Posterior cingulate gyrus (tissue), 11 donors: ENCODE measurements at regions not wholly inside any gene's neighbourhood (a gene's known extent, or its start where the extent isn't known, plus 50 kb on each side); places are given as distances from the start of the nearest gene placed in this dataset.
A peak's percentile ranks its signal among the peaks of the same experiment; 100 is the strongest.

Experiments used
- DNase-seq, 10 donors: peaks; one replicate each; pipeline versions ENCODE4 v3.0.0 to v3.0.0-alpha.2; 2020 to 2021; ENCODE audit warnings: mixed read lengths in 3 of 10
- intact Hi-C: fragments of 100-400 bp; cut with DNase I; formaldehyde crosslinking; loops from one replicate; pipeline ENCODE4 v1.15.1; 2023

DNA sequence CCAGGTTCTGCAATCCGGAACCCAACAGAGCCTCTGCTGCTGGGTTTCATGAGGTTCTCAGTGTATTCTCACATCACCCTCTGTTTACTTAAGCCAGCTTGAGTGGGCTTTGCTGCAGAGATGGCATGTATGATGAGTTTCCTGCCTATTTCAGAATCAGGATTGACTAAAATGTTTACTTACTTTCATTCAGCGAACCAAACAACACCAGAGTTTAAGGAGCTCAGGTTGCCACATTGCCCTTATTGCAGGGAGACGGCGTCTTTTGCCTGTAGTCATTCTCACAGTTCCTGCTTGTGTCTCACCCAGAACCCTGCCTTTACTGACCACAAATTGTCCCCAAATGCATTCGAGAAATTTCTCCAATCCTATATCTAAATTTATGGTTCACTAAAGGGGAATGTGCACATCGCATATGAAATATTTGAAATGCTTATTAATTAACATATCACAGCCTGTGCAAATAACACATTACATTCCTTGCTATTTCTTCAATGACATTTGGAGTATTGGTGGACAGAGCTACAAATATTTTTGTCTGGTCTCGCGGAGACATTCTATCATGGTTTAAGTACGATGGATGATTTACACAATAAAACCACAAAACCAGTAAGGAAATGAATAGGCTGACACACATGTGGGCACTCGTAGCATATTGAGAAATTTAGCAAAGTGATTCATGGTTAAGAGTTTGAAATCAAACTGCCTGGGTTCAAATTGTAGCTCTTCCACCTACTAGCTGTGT, 377.2 kb upstream of the CFAP20DC start:
- DNase-seq: no peak
- intact Hi-C loops: no loop called here

DNA sequence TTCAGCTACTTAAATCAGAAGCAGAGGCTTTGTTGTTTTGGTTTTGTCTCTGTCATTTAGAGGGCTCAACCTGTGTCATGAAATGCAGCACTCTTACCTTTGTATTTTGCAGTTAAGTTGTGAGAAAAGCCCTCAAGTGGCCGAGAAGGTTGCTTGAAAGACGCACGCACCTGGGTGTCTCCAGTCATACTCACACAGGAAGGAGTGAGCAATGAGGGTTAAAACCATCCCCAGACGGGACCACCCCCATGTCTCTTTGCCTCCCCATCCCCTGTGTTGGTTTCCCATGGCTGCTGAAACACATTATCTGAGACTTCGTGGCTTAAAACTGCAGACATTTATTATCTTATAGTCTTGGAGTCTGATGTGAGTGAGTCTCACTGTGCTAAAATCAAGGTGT, 376.1 kb upstream of the CFAP20DC start:
- intact Hi-C loops: no loop called here
- DNase-seq: no peak

DNA sequence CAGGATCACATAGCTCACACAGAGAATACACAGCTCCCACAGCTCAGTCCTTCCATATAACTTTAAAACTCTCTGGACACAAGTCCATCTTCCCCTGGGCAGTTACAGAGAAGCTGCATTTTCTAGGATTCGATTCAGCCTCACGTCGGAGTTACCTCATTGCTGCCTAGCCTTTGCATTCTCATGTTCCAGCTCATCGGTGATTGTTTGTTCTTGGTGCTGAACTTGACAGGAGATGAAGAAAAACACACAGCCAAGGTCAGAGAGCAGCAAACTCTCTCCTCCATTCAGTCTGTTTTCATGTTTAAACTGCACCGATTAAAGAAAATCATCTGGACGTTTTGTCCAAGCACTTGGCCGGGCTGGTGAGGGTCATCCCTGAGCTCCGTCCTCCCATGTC, 375.5 kb upstream of the CFAP20DC start:
- no peak for DNase-seq
- intact Hi-C loops: no loop called here

GRCh38 chr3:59424268-59425010, 374.6 kb upstream of the CFAP20DC start:
- DNase-seq: no peak
- intact Hi-C loops: no loop called here

- DNase-seq: no peak
- intact Hi-C loops: no loop called here
Observed at GRCh38 chr3:59423707-59424106, 373.9 kb upstream of the CFAP20DC start.

DNA sequence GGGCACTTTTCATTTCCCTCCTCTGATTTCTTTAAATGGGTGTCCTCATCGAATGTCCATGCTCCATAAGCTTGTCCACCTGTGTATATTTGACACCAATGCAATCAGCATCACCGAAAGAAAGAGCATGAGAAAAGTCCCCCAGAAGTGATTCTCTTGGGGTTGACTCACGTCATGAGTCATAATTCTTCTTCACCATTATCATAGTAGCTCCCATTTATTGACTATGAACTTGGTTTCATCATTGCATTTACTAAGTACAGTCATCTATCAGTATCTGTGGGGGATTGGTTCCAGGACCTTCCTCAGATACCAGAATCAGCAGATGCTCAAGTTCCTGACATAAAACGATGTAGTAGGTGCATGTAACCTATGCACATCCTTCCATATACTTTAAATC, 372.5 kb upstream of the CFAP20DC start:
- DNase-seq: no peak
- intact Hi-C loops: no loop called here

DNA sequence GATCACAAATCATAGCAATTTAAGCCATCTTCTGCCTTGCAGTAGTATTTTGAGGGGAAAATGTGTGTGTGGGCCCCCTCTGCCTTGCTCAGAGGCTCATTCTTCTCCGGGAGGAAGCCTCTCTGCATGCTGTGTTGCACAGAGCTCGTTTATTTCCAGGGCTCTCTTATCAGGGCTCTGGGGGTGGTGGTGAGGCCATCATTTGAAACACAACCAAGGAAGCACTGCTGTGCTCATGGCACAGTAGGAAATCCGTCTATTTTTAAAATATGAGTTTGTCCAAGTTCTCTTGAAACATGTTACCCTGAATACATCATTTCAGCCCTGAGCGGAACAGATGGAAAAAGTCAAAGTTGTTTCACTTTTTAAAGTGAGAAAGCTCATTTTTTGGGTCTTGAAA, 369.0 kb upstream of the CFAP20DC start:
- intact Hi-C loops: no loop called here
- DNase-seq: peak in 3 of 10 donors; percentile 9 to 32 (median 21)

- intact Hi-C loops: no loop called here
- DNase-seq: no peak
Observed at GRCh38 chr3:59412516-59412915, 362.7 kb upstream of the CFAP20DC start.

DNA sequence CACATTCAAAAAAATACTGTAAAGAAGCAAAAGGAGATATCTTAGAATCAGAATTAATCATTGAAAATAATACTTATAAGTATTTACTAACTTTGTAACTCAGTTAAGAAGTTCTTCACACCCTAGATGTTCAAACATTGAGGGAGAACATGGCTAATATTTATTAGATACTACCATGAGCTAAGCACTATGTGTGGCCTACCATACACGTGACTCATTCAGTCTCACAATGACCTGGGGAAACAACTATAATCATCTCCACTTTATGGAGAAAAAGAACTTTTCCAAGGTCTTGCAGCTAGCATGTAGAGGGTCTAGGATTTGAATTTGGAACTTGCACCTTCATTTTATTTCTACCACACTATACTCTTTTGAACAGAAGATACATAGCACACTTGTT, 361.9 kb upstream of the CFAP20DC start:
- intact Hi-C loops: no loop called here
- no peak for DNase-seq

- intact Hi-C loops: no loop called here
- DNase-seq: no peak
Observed at GRCh38 chr3:59411186-59411585, 361.4 kb upstream of the CFAP20DC start.

- no peak for DNase-seq
- intact Hi-C loops: no loop called here
Observed at GRCh38 chr3:59408047-59408624, 358.3 kb upstream of the CFAP20DC start.

GRCh38 chr3:59407425-59407824, 357.6 kb upstream of the CFAP20DC start:
- no peak for DNase-seq
- intact Hi-C loops: no loop called here

DNA sequence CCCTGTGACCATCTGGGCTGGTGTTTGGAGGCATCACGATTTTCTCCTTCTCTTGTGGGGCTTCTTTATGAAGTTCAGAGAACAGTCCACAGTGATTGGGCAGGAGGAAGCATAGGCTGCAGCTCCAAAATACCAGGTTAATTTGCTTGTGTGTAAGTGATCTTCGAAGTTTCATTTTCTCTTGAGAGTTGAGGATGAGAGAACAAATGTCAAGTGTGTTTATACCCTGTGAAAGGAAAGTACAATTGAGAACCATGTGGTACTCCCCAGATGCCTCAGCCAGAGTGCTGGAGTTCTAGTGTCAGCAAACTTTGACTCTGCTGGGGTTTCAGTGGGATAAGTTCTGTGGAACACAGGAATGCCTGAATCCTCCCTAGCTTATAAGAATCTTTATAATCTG, 357.1 kb upstream of the CFAP20DC start:
- DNase-seq: no peak
- intact Hi-C loops: no loop called here

GRCh38 chr3:59404851-59405250, 355.0 kb upstream of the CFAP20DC start:
- intact Hi-C loops: no loop called here
- DNase-seq: no peak

DNA sequence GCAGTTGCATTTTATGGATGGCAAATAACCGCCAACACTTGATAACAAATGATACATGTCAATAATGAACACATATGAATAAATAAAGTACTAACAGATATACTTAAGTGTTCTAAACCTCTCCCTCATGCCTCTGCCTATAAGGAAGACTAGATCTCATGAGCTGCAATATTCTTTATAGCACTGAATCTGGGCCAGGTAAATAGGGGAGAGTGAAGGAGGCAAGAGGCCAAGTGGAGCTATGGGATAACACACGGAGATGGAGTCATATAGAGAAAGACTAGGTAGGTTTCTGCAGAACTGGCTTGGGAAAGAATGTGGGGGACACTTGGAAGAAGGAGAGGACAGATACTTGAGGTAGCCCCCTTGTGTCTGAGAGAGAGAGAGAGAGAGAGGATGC, 354.2 kb upstream of the CFAP20DC start:
- no peak for DNase-seq
- intact Hi-C loops: no loop called here

DNA sequence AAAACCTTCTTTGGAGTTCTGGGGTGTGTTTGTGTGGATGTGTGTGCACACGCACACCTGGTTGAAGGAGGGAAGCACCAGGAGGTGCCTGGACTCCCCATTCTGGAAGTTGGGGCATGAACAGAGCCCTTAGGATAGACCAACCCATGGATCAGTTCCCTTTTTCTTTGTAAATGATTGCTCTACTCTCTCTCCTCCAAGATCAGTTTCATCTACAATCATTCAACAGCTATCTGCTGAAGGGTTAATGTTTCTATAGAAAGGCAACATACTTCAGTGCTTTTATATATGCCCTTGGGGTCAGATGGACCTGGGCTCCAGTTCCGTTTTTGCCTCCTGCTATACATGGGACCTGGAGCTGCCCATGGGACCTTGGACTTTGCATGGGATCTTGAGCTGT, 352.1 kb upstream of the CFAP20DC start:
- no peak for DNase-seq
- intact Hi-C loops: no loop called here

GRCh38 chr3:59392116-59392515, 342.3 kb upstream of the CFAP20DC start:
- intact Hi-C loops: no loop called here
- DNase-seq: no peak

DNA sequence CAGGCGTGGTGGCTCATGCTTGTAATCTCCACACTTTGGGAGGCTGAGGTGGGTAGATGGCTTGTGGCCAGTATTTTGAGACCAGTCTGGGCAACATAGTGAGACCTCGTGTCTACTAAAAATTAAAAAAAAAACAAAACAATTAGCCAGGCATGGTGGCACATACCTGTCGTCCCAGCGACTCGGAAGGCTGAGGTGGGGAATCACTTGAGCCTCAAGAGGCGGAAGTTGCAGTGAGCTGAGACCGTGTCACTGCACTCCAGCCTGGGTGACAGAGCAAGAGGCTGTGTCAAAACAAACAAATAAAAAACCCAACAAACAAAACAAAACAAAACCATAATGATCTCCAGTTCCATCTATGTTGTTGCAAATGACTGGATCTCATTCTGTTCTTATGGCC, 341.3 kb upstream of the CFAP20DC start:
- intact Hi-C loops: no loop called here
- DNase-seq: no peak

- intact Hi-C loops: no loop called here
- no peak for DNase-seq
Observed at GRCh38 chr3:59388555-59389270, 338.9 kb upstream of the CFAP20DC start.

DNA sequence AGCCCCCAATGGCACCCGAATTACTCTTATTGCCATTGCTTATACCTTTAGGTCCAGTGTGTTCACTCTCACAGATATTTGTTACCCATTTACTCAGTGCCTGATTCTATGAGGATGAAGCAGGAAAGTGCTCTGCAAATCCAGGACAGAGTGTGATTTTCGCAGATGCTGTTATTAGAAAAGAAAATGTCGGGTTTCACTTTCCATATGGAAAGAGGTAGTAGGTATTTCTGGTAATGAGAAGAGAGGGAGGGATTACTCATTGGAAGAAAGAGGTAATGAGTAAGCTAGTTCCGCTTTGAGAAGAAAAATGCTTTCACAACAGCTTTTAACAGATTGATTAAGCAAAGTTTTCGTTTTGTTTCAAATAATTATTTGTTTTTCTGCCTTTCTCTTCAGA, 336.3 kb upstream of the CFAP20DC start:
- intact Hi-C loops: no loop called here
- no peak for DNase-seq

- intact Hi-C loops: no loop called here
Observed at GRCh38 chr3:59385547-59385946, 335.7 kb upstream of the CFAP20DC start.

More at GRCh38 chr3:59385547-59385946, 335.7 kb upstream of the CFAP20DC start:
- peak in 1 of 10 donors; percentile 12 for DNase-seq
